ENCODE measurements at regions not wholly inside any gene's neighbourhood (a gene's known extent, or its start where the extent isn't known, plus 50 kb on each side); places are given as distances from the start of the nearest gene placed in this dataset.
"Not testable (repeated sequence)": the region's sequence is repeated elsewhere in the genome, so short reads cannot be mapped to it uniquely, and the experiment has no call there.

- peak; percentile 56 for DNase-seq (ENCODE audit: low spot score)
Observed at GRCh38 chr9:92242260-92243136, 51.0 kb downstream of the IARS1 start.

GRCh38 chr9:92236915-92237314 lies 56.6 kb downstream of the IARS1 start:
- DNase-seq (ENCODE audit: low spot score) = no peak

DNA sequence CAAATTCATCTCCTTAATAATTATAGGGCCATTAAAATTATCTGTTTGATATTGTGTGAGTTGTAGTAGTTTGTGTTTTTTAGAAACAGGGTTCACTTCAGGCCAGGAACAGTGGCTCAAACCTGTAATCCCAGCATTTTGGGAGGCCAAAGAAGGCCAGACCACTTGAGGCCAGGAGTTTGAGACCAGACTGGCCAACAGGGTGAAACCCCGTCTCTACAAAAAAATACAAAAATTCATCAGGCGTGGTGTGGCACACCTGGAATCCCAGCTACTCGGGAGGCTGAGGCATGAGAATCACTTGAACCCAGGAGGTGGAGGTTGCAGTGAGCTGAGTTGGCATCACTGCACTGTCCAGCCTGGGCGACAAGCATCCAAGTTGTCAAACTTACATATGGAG lies 57.0 kb downstream of the IARS1 start:
- no peak for DNase-seq (ENCODE audit: low spot score)

DNA sequence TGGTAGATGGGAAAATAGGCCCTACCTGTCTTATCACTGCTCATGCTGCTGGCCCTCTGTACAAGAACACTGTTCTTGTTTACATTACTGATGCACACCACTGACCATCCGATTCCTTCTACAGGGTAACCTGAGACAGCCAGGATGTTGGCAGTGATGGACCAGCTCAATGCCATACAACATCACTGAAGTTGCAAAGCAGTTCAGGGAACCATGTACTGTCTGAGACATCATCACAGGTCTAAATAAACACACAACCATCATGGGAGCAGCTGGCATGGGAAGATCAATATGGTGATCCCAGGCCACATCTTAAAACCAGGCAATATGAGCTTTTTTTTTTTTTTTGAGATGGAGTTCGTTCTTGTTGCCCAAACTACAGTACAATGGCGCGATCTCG lies 59.0 kb downstream of the IARS1 start:
- DNase-seq (ENCODE audit: low spot score) = no peak

- DNase-seq (ENCODE audit: low spot score) = no peak
Observed at GRCh38 chr9:92232190-92232589, 61.3 kb downstream of the IARS1 start.

GRCh38 chr9:92228628-92229027 lies 64.9 kb downstream of the IARS1 start:
- no peak for DNase-seq (ENCODE audit: low spot score)

GRCh38 chr9:92224177-92224576 lies 69.3 kb downstream of the IARS1 start:
- no peak for DNase-seq (ENCODE audit: low spot score)

DNA sequence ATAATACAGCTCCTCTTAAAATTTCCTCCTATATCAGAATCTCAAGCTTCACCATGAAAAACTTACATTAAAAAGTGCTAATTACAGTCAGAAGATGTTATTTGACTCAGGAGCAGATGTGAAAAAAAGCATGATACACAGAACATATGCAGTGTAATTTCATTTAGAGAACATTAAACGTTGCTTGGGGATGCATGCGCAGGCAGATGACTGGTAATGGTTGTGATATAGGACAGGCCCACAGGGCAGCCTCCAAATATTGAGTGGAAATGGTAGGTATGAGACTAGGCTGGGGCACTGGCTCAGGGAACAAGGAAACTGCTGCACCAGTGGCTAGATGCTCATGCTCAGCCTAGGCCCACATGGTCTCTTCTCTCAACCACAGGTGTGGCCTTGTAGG lies 69.7 kb downstream of the IARS1 start:
- no peak for DNase-seq (ENCODE audit: low spot score)

GRCh38 chr9:92208693-92209524 lies 84.6 kb downstream of the IARS1 start:
- no peak for DNase-seq (ENCODE audit: low spot score)

DNA sequence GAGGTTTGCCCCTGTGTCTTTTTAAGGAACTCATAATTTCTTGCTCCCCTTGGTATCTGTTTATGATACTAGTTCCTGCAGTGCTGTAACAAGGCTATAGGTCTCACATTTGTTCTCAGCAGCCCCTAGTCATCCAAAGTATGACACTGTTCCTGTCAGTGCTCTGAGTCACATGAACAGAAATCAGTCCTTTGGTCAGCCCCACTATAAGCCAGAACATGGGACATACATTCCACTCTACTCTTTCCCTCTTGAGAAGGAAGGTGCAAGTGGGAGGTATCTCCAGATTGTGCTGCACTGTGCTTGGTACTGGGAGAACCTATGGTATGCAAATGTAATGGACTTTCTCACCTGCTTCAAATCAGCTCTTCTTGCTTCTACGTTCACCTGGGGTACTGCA lies 87.0 kb downstream of the IARS1 start:
- no peak for DNase-seq (ENCODE audit: low spot score)

DNA sequence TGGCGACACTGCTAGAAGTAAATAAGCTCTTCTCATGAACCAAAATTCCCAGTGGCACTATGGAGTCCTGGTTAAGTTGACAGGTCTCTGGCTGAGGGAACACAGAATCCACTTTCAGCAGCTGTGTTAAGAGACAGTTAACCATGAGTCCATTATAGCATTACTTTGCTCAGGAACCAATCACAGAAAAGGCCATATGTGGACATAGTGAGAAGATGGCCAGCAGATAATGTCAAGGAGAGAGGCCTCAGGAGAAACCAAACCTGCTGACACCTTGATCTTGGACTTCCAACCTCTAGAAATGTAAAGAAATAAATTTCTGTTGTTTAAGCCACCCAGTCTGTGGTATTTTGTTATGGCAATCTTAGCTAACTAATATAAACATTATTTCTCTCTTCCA lies 88.7 kb upstream of the SPTLC1 start:
- DNase-seq (ENCODE audit: low spot score) = not testable (repeated sequence)

DNA sequence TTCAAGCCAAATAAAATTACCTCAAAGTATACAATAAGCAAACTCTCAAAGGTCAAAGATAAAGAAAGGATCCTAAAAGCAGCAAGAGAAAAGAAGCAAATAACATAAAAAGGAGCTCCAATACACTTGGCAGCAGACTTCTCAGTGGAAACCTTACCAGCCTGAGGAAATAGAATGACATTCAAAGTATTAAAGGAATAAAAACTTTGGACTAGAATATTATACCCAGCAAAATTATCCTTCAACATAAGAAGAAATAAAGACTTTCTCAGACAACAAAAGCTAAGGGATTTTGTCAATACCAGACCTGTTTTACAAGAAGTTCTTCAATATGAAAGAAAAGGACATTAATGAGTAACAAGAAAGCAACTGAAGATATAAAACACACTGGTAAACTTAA lies 83.0 kb upstream of the SPTLC1 start:
- DNase-seq (ENCODE audit: low spot score) = not testable (repeated sequence)

- peak; percentile 59 for DNase-seq (ENCODE audit: low spot score)
Observed at GRCh38 chr9:92196909-92197308, 81.7 kb upstream of the SPTLC1 start.

GRCh38 chr9:92196400-92196799 lies 81.2 kb upstream of the SPTLC1 start:
- no peak for DNase-seq (ENCODE audit: low spot score)

GRCh38 chr9:92191801-92192200 lies 76.6 kb upstream of the SPTLC1 start:
- peak; percentile 85 for DNase-seq (ENCODE audit: low spot score)

GRCh38 chr9:92190536-92190790 lies 75.2 kb upstream of the SPTLC1 start:
- DNase-seq (ENCODE audit: low spot score) = no peak

- DNase-seq (ENCODE audit: low spot score) = no peak
Observed at GRCh38 chr9:92189782-92190535, 74.7 kb upstream of the SPTLC1 start.

- no peak for DNase-seq (ENCODE audit: low spot score)
Observed at GRCh38 chr9:92188969-92189781, 74.0 kb upstream of the SPTLC1 start.

GRCh38 chr9:92187989-92188714 lies 72.9 kb upstream of the SPTLC1 start:
- no peak for DNase-seq (ENCODE audit: low spot score)

- DNase-seq (ENCODE audit: low spot score) = no peak
Observed at GRCh38 chr9:92187390-92187789, 72.2 kb upstream of the SPTLC1 start.

DNA sequence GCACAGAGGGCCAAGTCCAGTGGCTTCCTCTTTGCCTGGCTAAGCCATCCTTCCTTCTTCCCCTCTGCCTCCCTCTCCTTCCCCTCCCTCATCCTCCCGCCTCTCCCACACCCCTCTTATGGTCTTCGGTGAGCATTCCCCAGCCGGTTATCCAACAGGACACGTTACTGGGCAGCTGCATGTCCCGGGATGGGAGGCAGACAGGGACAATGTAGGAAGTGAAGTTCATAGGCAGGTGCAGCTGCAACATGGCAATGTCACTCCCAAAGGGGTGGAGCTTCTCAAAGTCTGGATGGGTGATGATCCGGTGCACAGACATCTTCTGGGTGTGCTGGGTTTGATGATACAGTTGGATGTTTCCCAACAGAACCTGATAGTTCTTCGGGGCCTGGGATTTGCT lies 71.4 kb upstream of the SPTLC1 start:
- DNase-seq (ENCODE audit: low spot score) = no peak

Data from GM03348 (cell line).